ENCODE measurements at regions not wholly inside any gene's neighbourhood (a gene's known extent, or its start where the extent isn't known, plus 50 kb on each side); places are given as distances from the start of the nearest gene placed in this dataset.
"Not testable (repeated sequence)": the region's sequence is repeated elsewhere in the genome, so short reads cannot be mapped to it uniquely, and the experiment has no call there.

DNA sequence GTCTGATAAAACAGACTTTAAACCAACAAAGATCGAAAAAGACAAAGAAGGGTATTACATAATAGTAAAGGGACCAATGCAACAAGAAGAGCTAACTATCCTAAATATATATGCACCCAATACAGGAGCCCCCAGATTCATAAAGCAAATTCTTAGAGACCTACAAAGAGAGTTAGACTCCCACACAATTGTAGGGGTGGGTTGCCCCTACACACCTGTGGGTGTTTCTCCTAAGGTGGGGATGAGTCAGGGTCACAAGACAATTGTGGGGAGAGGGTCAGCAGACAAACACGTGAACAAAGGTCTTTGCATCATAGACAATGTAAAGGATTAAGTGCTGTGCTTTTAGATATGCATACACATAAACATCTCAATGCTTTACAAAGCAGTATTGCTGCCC lies 269.4 kb upstream of the PRR16 start:
- not testable (repeated sequence) for TF ChIP-seq ZNF561 (tag by site-specific recombination; IDR thresholded peaks at IDR 0.05; ENCODE audit: borderline replicate concordance); ZNF350 (tag by site-specific recombination; IDR thresholded peaks at IDR 0.05); CTCF (tag by site-specific recombination; IDR thresholded peaks at IDR 0.05)
- TF ChIP-seq, protein P1, sequence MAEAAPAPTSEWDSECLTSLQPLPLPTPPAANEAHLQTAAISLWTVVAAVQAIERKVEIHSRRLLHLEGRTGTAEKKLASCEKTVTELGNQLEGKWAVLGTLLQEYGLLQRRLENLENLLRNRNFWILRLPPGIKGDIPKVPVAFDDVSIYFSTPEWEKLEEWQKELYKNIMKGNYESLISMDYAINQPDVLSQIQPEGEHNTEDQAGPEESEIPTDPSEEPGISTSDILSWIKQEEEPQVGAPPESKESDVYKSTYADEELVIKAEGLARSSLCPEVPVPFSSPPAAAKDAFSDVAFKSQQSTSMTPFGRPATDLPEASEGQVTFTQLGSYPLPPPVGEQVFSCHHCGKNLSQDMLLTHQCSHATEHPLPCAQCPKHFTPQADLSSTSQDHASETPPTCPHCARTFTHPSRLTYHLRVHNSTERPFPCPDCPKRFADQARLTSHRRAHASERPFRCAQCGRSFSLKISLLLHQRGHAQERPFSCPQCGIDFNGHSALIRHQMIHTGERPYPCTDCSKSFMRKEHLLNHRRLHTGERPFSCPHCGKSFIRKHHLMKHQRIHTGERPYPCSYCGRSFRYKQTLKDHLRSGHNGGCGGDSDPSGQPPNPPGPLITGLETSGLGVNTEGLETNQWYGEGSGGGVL (tag by site-specific recombination; IDR thresholded peaks at IDR 0.05), result not testable (repeated sequence)

Measured in HEK293 (cell line).